Hematopoietic multipotent progenitor cell treated with erythropoietin and hydrocortisone succinate and interleukin-3 and kit ligand, for 6 days (in vitro differentiated cells): ENCODE measurements at regions not wholly inside any gene's neighbourhood (a gene's known extent, or its start where the extent isn't known, plus 50 kb on each side); places are given as distances from the start of the nearest gene placed in this dataset.
"Not testable (repeated sequence)": the region's sequence is repeated elsewhere in the genome, so short reads cannot be mapped to it uniquely, and the experiment has no call there.

ENCODE experiments used
- DNase-seq: peaks from one replicate; pipeline ENCODE4 v3.0.0-alpha.2; 2015

DNA sequence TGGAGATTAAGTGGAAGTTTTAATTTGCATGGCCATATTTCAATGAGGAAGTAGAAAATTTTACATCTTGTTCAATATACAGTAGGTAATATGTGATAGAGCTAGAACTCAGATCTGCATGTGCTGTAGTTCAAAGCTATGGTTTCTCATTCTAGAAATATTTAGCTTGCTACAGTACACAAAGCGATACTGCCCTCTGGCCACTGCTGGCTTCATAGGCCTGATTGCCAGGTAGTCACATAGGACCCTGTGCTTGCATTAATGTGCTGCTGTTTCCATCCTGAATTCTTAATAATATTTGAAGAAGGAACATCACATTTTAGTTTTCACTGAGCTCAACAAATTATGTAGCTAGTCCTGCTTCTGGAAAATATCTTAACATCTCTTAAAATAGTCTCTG lies 87.0 kb downstream of the PLSCR2 start:
- peak; percentile 9 for DNase-seq

DNA sequence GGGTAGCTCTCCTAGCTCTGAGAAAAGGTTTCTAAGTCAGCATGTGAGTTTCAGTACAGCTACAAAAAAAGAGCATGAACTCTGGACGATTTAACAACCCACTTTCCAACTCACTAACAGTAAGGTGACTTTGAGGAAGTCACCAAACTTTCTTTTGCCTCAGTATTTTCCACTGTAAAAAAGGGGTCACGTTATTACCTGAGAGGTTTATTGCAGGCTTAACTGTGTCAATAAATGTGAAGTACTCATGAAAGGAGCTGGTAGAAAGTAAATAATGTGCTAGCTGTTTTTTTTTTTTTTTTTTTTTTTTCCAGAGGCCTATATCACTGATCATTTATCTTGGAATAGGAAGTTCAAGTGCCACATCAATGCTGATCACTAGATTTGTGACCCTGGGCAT lies 89.3 kb downstream of the PLSCR2 start:
- no peak for DNase-seq

DNA sequence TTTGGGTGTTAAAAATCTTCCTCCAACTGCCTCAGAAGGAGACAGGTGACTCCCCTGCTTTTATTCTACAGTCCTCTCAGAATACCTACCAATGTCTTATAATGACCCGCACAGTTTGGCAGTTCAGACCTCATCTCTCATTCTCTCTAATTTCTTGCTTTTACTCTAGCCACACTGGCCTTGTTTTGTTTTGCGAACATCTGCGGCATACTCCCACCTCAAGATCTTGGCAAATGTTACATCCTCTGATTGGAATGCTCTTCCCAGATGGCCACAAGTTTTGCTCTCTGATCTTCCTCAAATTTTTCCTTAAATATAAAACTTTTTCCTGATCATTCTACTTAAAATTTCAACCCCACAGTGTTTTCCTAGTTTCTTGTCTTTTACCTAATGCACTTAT lies 94.1 kb downstream of the PLSCR2 start:
- no peak for DNase-seq

DNA sequence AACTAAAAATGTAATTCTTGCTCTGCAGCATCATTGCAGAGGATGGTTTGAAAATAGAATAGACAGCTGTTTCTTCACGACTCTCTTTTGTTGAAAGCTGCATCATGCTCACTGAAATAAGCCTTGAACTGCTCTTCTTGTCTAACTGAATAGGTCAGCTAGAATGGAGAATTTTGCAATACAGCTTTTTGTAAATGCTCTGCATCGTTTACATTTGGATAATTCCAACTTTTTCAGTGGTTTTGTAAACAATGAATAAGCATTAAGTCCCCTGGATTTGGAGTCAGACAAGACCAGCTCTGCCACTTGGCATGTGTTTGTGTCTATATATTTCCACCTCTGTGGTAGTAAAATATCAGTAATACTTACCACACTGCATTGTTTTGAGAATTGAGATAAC lies 95.2 kb downstream of the PLSCR2 start:
- no peak for DNase-seq

DNA sequence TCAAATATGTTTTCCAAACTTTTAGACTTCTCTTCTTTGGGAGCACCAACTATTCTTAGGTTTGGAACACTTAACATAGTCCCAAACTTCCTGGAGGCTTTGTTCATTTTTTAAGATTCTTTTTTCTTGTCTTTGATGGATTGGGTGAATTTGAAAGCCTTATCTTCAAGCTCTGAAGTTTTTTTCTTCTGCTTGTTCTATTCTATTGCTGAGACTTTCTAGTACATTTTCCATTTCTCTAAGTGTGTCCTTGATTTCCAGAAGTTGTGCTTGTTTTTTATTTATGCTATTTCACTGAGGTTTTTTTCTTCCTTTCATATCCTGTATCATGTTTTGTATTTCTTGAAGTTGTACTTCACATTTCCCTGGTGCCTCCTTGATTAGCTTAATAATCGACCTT lies 97.5 kb downstream of the PLSCR2 start:
- DNase-seq: no peak

DNA sequence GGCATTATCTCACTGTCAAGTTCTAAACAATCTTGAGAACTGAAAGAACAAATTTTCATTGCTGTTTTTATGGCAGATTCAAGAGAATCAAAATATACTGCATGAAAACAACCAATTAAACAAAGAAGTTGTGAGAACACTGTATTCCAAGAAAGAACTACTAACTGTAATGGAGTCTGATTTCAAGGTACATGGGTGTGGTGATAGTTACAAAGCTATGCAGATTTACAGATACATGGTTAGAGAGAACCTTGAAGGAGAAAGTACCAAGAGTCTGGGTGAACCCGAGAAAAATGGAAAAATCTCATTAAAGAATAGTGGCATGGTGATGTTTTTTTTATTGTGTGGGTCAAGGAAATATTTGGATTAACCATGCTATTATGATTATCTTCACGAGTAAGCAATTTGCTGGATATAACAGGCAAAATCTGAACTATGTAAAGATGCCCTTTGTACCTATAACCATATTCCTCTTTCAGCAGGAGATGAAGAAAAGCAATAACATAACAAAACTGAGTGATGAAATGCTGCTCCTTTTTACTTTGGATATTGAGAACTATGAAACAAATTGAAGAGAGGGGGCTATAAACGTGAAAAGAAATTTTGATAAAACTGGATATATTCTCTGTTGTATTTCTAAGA lies 100.4 kb downstream of the PLSCR2 start:
- no peak for DNase-seq

DNA sequence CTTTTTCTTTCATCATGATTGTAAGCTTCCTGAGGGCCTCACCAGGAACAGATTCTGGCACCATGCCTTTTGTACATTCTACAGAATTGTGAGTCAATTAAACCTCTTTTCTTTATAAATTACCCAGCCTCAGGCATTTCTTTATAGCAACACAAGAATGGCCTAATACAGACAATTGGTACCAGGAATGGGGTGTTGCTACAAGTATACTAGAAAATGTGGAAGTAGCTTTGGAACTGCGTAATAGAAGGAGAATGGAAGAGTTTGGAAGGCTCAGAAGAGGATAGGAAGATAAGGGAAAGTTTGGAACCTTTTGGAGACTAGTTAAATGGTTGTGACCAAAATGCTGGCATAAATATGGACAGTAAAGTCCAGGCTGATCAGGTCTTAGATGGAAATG lies 108.9 kb upstream of the PLSCR4 start:
- DNase-seq: no peak

DNA sequence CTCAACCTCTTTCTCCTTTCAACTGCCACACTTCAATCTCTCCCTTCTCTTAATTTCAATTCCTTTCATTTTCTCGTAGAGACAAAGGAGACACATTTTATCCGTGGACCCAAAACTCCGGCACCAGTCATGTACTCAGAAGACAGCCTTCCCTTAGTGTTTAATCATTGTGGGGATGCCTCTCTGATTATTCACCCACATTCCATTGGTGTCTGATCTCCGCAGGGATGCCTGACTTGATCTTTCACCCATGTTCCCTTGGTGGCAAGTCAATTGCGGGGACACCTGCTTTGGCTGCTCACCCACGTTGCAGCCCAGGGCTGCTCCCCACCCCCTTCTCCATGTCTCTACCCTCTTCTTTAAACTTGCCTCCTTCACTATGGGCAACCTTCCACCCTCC lies 103.5 kb upstream of the PLSCR4 start:
- DNase-seq: not testable (repeated sequence)

DNA sequence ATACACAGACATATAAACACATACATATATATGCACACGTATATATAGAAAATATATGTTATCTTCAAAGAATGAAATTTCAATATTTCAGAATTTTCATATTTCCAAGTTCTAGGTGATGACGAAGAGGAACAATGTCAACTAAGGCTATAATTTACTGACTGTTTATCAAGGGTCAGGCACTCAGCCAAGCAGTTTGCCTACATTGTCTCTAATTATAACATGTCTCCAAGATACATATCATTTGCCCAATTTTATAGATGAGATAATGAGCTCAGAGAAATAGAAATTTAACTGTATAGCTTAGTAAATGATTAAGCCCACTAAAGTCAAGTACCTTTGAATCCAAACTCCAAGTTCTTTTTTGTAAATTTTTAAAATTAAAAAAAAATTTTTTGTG lies 99.9 kb upstream of the PLSCR4 start:
- no peak for DNase-seq

DNA sequence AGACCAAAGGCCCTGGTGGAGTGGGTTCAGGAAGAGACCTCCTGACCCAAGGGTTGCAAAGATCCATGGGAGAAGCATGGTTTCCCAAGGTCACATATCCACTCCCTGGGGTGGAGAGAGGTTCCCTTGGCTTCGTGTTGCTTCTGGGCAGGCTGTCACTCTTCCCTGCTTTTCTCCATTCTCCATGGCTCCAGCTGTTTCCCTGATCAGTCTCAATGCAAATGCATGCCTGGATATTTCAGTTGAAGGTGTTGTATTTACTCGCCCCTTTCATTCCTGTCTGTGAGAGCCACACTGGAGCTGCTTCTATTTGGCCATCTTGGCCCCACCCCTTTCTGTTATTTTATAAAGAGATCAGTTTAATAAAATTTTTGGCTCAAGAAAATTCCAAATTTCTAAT lies 95.0 kb upstream of the PLSCR4 start:
- no peak for DNase-seq

DNA sequence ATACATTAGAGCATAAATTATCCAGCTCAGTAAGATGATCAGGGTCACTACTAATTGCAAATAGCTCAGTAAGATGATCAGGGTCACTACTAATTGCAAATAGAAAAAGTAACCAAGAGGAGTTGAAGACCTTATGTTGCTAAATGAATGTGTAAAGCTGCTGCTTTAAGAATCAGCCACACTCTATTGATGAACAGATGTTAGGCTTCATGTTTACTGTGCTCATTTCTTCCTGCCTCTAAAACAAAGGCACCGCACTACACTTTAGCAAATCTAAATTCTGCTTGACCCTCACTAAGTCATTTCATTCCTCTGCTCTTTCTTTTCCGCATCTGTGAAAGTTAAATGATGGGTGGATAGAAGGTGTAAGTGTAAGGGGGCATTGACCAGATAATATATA lies 92.6 kb upstream of the PLSCR4 start:
- DNase-seq: no peak

DNA sequence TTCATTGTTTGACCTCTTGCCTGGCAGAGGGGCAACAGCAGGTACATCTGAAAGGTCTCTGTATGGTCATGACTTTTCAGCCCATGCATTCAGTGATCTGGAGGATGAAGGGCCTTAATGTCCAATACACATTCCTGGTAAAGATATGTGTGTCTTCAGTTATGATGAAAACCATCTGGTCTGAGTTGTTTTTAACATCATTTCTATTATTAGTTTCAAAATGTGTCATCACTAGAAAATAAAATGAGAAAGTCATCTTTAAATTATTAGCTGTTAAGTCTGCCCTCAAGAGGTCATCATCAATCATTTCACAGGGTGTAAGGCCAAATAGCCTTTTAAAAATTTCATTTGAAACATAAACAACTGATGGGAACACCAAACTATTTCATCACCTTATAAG lies 92.1 kb upstream of the PLSCR4 start:
- DNase-seq: no peak

DNA sequence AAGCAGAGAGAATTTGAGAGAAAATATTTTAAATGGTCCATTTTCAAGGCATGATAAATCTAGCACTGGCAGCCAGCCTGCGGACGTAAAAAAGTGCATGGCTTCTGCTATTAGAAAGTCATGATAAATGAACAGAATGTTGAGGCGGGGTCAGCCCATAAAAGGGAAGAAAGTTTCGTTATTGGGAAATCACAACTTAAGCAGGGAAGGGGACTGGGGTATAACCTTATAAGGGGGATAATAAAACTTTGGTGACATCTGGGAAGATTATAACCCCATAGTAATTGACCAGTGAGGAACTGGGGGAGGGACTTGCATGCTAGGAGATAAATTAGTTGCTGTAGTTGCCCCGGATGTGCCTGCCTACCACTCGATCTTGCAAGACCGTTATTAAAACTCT lies 88.4 kb upstream of the PLSCR4 start:
- no peak for DNase-seq

DNA sequence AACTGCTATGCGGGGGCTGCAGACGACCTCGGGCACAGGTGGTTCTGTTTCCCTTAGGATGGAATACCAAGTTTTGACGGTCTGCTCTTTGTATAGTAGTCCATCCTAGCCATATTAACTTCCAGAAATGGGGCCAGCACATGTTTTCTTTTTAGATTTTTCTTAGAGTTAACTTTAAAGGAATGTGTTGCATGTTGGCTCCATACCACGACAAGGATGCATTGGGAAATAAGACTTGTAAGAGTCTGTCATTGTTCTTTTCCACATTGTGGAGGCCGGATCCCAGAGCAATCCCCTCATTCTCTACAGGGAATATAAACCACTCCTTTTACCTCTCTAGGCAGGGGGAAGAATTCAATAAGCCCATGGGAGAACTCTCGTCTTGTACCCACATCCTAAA lies 87.1 kb upstream of the PLSCR4 start:
- DNase-seq: no peak

DNA sequence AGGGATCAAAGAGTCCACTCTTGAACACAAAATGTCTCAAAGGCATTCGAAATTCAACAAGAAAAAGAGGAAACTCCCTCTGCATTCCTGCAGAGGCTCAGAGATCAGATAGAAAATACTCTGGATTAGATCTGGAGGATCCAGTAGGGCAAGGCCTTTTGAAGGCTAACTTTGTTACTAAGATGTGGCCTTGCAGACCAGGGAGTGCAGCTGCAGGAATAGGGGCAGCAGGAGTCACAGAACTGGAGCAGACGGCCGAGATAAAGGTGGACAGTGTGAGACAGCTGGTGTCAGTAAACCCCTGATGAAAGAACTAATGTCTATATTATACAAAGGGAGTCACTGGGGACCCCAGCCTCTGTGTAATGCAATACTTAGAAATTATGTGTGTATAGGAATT lies 84.5 kb upstream of the PLSCR4 start:
- DNase-seq: no peak

DNA sequence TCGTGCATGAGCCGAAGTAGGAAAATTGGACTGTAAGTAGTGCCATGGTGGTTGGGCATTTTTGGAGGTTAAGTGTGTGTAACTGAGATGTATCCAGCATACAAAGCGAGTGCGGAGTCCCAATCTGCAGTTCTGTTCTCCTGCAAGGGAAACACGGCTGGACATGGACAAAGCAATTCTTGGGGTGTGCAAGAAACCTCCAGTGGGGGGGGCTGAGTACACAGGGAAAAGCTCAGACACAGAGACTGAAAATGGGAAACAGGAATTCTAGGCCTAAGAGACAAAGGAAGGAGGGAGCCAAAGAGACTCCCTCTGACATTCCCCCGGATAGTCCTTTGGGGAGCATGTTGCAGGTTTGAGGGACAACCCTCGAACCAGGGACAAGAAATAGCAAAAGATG lies 83.2 kb upstream of the PLSCR4 start:
- peak; percentile 8 for DNase-seq

DNA sequence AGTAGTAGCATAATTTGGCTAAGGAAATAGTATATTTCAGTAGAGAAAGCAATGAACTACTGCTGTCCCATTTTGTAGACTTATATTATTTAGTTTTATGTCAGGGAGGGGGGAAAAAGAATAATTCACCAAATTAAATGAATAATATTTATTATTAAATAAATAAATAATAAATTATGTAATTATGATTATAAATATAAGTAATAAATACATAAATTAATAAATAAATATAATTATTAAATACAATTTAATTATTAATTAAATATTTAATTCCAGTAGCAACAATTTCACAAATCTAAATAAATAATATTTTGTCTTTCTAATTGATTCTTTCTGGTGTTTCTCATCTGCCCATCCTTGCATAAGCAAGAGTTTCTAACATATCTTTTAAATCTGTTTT lies 81.1 kb upstream of the PLSCR4 start:
- no peak for DNase-seq

DNA sequence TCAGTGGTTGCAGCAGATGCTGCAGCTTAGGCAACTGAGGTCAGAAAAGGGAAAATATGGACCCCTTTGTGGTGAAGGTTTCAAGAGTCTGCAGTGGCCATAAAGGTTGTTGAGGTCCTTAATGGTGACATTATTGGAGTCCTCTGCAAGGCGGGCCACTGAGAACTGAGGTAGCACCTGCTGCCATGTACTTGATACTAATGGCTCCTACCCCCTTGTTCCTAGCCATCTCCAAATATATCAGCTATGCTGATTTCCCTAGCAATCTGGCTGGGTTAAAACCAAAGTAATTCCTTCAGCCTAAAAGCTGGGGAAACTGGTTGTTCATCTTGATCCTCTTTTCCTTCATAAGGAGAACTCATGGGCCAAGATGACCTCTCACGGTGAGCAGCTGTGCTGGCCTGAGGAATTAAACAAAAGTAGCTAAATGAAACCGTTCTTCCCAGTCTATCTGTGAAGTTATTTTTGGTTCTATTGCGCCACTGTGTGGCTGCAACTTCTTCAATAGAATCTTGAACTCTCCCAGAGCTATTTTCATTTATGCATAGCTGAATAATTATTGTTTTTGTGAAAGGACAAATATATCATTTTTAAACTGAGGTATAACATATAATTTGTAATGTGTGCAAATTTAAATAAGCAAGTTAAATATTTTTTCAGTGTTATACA lies 76.1 kb upstream of the PLSCR4 start:
- DNase-seq: peak; percentile 63

DNA sequence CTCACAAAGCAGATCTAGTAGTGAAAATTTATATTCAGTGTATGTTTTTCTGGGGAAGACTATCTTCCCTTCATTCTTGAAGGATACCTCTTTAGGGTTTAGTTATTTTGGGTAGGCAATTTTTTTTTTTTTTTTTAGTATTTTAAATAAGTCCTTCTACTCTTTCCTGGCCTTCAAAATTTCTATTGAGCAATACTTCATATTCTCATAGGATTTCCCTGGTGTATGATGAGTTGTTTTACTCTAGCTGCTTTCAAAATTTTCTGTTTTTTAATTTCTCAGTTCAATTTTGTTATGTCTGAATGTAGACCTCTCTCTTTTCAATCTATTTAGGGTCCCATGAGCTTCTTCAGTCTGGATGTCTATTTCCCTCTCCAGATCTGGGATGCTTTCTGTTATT lies 74.3 kb upstream of the PLSCR4 start:
- DNase-seq: no peak

DNA sequence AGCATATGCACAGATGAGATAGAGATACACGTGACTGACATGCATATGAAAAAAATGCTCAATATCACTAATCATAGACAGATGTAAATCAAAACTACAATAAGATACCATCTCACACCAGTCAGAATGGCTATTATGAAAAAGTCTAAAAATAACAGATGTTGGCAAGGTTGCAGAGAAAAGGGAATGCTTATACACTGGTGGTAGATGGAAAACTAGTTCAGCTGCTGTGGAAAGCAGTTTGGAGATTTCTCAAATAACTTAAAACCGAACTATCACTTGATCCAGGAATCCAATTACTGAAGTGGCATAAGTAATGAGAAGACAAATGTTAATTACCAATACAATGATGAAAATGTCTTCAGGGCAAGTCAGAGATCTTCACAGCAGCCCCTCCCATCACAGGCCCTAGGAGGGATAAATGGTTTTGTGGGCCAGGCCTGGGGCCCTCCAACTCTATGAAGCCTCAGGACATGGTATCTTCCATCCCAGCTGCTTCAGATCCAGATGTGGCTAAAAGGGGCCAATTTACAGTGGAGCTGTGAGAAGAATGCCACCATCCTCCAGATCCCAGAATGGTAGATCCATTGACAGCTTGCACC lies 71.4 kb upstream of the PLSCR4 start:
- DNase-seq: no peak

DNA sequence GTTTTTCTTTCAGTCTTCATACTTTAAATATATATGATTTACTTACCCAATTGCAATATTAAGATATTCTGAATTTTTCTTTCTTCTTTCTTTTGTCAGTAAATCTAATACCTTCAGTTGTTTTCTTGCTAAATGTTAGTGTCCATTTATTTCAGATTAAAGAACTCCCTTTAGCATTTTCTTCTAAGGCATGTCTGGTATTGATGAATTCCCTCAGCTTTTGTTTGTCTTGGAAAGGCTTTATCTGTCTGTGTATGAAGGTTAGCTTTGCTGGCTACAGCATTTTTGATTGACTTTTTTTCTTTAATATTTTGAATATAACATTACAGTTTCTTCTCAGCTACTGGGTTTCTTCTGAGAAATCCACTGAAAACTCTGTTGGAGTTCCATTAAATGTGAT lies 64.0 kb upstream of the PLSCR4 start:
- DNase-seq: no peak

DNA sequence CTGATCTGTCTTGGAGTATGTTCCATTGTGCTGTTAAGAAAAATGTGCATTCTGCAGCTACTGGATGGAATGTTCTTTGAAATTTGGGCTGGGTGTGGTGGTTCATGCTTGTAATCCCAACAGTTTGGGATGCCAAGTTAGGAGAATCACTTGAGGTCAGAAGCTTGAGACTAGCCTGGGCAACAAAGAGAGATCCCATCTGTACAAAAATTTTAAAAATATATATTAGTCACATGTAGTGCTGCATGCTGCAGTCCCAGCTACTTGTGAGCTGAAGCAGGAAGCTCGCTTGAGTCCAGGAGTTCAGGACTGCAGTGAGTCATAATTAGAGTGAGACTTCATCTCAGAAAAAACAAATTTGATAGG lies 62.8 kb upstream of the PLSCR4 start:
- no peak for DNase-seq

DNA sequence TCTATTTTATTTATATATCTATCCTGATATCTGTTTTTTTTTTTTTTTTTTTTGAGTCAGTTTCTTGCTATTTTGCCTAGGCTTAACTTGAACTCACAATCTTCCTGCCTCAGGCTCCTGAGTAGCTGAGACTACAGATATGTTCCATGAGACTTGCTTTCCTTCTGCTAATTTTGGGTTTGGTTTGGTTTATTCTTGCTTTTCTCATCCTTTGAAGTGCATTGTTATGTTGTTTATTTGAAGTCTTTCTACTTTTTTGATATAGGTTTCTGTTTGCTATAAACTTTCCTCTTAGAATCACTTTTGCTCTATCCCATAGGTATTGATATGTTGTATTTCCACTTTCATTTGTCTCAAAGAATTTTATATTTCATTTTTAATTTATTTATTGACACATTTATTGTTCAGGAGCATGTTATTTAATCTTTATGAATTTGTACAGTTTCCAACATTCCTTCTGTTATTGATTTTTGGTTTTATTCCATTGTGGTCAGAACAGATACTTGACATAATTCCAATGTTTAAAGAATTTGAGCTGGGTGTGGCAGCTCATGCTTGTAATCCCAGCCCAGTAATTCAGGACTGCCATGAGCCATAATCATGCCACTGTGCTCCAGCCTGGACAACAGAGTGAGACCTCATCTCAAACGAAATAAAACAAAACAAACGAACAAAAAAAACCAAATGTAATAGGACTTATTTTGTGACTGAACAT lies 62.3 kb upstream of the PLSCR4 start:
- DNase-seq: no peak

DNA sequence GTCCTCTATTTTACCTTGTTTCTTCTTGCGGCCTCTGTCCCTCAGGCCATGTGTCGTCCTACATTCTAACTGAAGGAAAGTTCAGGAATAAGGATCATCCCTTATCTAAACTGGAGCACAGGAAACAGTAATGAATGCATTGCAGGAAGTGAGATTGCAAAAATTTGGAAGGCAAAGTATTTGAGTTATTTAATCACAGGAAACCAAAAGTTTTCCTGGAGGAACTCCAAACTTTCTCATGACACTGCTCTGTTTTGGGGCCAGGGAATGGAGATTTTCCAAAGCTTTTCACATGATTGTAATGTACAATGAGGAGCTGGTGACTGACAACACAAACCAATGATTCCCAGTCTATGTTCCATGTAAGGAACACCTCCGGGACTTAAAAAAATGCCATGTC lies 57.8 kb upstream of the PLSCR4 start:
- no peak for DNase-seq
